A673 (cell line): ENCODE measurements at regions not wholly inside any gene's neighbourhood (a gene's known extent, or its start where the extent isn't known, plus 50 kb on each side); places are given as distances from the start of the nearest gene placed in this dataset.

Source experiments
- EZH2 ChIP-seq: fragments of 200-600 bp; sonication (generic); IDR thresholded peaks from 2 replicates; pipeline ENCODE4 v1.6.1; 2017; ENCODE audit warnings: borderline replicate concordance, low read depth, mild to moderate bottlenecking, mixed read lengths, antibody characterized with exemption, low read length; ENCODE audit not compliant: poor library complexity, severe bottlenecking
- TF ChIP-seq, protein P1 (sequence below): fragments of 300-800, 200-600 bp; sonication (generic); conservative IDR thresholded peaks from 2 replicates; pipeline ENCODE4 v1.5.1; 2017; ENCODE audit warnings: low read depth, mild to moderate bottlenecking, antibody characterized with exemption, low read length, moderate library complexity, mixed read lengths

GRCh38 chr3:109480014-109480413 lies 142.7 kb upstream of the DPPA4 start:
- TF ChIP-seq, protein P1, sequence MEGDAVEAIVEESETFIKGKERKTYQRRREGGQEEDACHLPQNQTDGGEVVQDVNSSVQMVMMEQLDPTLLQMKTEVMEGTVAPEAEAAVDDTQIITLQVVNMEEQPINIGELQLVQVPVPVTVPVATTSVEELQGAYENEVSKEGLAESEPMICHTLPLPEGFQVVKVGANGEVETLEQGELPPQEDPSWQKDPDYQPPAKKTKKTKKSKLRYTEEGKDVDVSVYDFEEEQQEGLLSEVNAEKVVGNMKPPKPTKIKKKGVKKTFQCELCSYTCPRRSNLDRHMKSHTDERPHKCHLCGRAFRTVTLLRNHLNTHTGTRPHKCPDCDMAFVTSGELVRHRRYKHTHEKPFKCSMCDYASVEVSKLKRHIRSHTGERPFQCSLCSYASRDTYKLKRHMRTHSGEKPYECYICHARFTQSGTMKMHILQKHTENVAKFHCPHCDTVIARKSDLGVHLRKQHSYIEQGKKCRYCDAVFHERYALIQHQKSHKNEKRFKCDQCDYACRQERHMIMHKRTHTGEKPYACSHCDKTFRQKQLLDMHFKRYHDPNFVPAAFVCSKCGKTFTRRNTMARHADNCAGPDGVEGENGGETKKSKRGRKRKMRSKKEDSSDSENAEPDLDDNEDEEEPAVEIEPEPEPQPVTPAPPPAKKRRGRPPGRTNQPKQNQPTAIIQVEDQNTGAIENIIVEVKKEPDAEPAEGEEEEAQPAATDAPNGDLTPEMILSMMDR: no peak
- TF ChIP-seq EZH2: no peak
